LNCaP clone FGC (cell line): ENCODE measurements at regions not wholly inside any gene's neighbourhood (a gene's known extent, or its start where the extent isn't known, plus 50 kb on each side); places are given as distances from the start of the nearest gene placed in this dataset.
A peak's percentile ranks its signal among the peaks of the same experiment; 100 is the strongest.

ENCODE experiments used
- DNase-seq: peaks from one replicate; pipeline ENCODE4 v3.0.0-alpha.2; 2011; ENCODE audit warnings: low read depth
- H3K4me3 ChIP-seq: 2 replicates; pipeline ENCODE4 v1.5.1; 2011; ENCODE audit warnings: mild to moderate bottlenecking, low read depth, low read length, control low read depth
- CTCF ChIP-seq: IDR thresholded peaks from 2 replicates; pipeline ENCODE4 v1.5.1; 2012; ENCODE audit warnings: mild to moderate bottlenecking; ENCODE audit not compliant: control insufficient read depth, insufficient read depth; ENCODE audit errors: extremely low read depth

- TF ChIP-seq CTCF, result no peak
- DNase-seq, result no peak
- no peak overlapping the region for H3K4me3 ChIP-seq
These were observed 98.5 kb downstream of the PHLDA1 start for GRCh38 chr12:75933101-75933500.

- no peak overlapping the region for H3K4me3 ChIP-seq
- DNase-seq, result no peak
- TF ChIP-seq CTCF, result no peak
These were observed 99.3 kb downstream of the PHLDA1 start for GRCh38 chr12:75932241-75932640.

GRCh38 chr12:75923964-75924666, 107.5 kb downstream of the PHLDA1 start:
- no peak for TF ChIP-seq CTCF
- no peak for DNase-seq

GRCh38 chr12:75922944-75923642, 108.5 kb downstream of the PHLDA1 start:
- no peak for DNase-seq
- H3K4me3 ChIP-seq, result no peak overlapping the region
- no peak for TF ChIP-seq CTCF

More at GRCh38 chr12:75923964-75924666, 107.5 kb downstream of the PHLDA1 start:
- H3K4me3 ChIP-seq, result no peak overlapping the region

- H3K4me3 ChIP-seq, result peak overlapping the region; percentile 7
- TF ChIP-seq CTCF, result no peak
- peak; percentile 65 for DNase-seq
These were observed 109.8 kb downstream of the PHLDA1 start for GRCh38 chr12:75921622-75922289.

GRCh38 chr12:75917715-75918114, 113.9 kb downstream of the PHLDA1 start:
- TF ChIP-seq CTCF, result no peak
- no peak for DNase-seq
- H3K4me3 ChIP-seq, result no peak overlapping the region

GRCh38 chr12:75917083-75917482, 114.5 kb downstream of the PHLDA1 start:
- no peak for DNase-seq
- TF ChIP-seq CTCF, result no peak

More at GRCh38 chr12:75917083-75917482, 114.5 kb downstream of the PHLDA1 start:
- no peak overlapping the region for H3K4me3 ChIP-seq
